ENCODE measurements at regions not wholly inside any gene's neighbourhood (a gene's known extent, or its start where the extent isn't known, plus 50 kb on each side); places are given as distances from the start of the nearest gene placed in this dataset.

DNA sequence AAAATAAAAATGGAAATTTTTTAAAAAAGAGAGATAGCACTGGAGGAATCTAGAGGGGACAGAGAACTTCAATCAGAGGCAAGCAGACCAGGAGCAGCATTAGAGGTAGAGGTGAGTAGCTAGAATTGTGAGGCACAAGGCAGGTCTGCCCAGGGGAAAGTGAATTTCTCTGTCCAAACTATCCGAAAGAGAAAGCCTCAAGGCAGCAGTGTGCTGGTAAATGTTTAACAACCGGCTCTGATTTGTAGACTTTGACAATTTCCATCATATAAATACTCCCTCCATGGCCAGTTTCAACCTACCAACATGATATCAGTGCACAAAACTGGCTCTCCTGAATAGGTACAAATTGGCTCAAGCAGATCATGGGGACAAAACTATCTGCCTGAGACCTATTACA lies 160.6 kb upstream of the EGLN3 start:
- 89% methylated on average over 2 of the region's 2 CpGs for WGBS
- no peak overlapping the region for H3K27ac ChIP-seq (ENCODE audit: low read length)
- intact Hi-C loops (cut with DNase I), result no loop called here
- H3K9me3 ChIP-seq (ENCODE audit: control insufficient read depth, low read length), result no peaks in the 10 kb centered on the region
- H3K4me1 ChIP-seq (ENCODE audit: control insufficient read depth, insufficient read depth, low read length), result no peaks in the 10 kb centered on the region
- no peak for DNase-seq
- H3K4me3 ChIP-seq (ENCODE audit: low read length), result no peak overlapping the region
- no peak for ATAC-seq
- no peaks in the 10 kb centered on the region for H3K27me3 ChIP-seq (ENCODE audit: control insufficient read depth, insufficient read depth)

DNA sequence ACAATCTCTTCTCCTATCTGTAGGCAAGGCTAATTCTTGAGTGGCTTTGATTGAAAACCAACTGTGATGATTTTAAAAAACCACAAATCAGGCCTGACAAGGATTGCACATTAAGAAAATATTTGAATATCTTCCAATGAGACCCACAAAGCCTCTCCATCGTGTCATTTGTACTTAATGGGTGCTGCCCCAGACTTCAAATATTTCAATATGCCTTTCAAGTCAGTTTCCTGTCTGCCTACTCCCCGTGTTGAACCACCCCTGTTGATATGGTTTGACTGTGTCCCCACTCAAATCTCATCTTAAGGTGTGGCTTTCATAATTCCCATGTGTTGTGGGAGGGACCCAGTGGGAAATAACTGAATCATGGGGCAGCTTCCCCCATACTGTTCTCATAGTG lies 159.7 kb upstream of the EGLN3 start:
- intact Hi-C loops (cut with DNase I), result no loop called here
- WGBS, result 58% methylated on average over 2 of the region's 2 CpGs
- ATAC-seq, result no peak
- no peak for DNase-seq
- H3K27ac ChIP-seq (ENCODE audit: low read length), result no peak overlapping the region
- H3K9me3 ChIP-seq (ENCODE audit: control insufficient read depth, low read length), result no peaks in the 10 kb centered on the region
- H3K4me1 ChIP-seq (ENCODE audit: control insufficient read depth, insufficient read depth, low read length), result no peaks in the 10 kb centered on the region
- H3K27me3 ChIP-seq (ENCODE audit: control insufficient read depth, insufficient read depth), result no peaks in the 10 kb centered on the region
- no peak overlapping the region for H3K4me3 ChIP-seq (ENCODE audit: low read length)

DNA sequence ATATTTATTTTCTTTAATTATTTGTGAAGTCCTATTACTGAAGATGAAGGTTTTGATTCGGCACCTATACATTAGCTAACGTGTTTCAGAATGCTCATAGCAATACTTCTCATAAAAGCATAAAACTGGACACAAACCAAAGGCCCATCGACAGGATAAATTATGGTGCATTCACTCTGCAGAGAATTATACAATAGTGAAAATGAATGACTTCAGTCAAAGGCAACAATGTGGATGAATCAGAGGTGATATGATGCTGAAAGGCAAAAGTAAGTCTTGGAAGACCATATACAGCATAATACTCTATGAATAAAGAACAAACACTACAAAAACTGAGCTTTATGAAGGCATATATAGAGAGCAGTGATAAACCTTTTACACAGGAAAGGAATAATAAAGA lies 156.6 kb upstream of the EGLN3 start:
- DNase-seq (no peak), ATAC-seq (no peak)
- Histone ChIP-seq H3K9me3 (ENCODE audit: control insufficient read depth, low read length) (no peaks in the 10 kb centered on the region), H3K27me3 (ENCODE audit: control insufficient read depth, insufficient read depth) (no peaks in the 10 kb centered on the region), H3K27ac (ENCODE audit: low read length) (no peak overlapping the region), H3K4me1 (ENCODE audit: control insufficient read depth, insufficient read depth, low read length) (no peaks in the 10 kb centered on the region), H3K4me3 (ENCODE audit: low read length) (no peak overlapping the region)
- intact Hi-C loops (cut with DNase I), result loop anchor here in 1 of 4 donors (10.0 kb wide), 1 partner anchor 117 kb away; no protein-coding TSS in a partner anchor
- WGBS, result 96% methylated on average over 3 of the region's 3 CpGs

DNA sequence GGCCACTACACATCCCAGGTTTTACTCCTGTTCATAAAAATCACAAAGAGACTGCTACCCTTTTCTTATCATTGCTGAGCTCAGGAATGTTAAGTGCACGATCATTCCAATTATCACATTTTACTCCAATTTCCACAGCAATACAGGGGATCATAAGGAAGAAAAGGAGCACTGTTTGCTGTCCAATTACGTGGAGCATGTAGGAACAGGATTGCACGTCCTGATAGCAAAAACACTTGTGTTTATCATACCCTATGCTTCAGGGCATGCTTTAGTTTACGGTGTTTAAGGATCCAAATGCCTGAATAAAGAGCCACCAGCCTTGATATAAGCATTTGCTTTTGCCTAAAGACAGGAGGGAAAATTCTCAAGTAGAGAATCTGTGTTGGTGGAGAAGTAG lies 155.4 kb upstream of the EGLN3 start:
- no peak for ATAC-seq
- Histone ChIP-seq H3K4me1 (ENCODE audit: control insufficient read depth, insufficient read depth, low read length) (no peaks in the 10 kb centered on the region), H3K27ac (ENCODE audit: low read length) (no peak overlapping the region), H3K9me3 (ENCODE audit: control insufficient read depth, low read length) (no peaks in the 10 kb centered on the region), H3K27me3 (ENCODE audit: control insufficient read depth, insufficient read depth) (no peaks in the 10 kb centered on the region), H3K4me3 (ENCODE audit: low read length) (no peak overlapping the region)
- no peak for DNase-seq
- 62% methylated on average over 4 of the region's 4 CpGs for WGBS
- intact Hi-C loops (cut with DNase I), result loop anchor here in 1 of 4 donors (10.0 kb wide), 1 partner anchor 118 kb away; no protein-coding TSS in a partner anchor

DNA sequence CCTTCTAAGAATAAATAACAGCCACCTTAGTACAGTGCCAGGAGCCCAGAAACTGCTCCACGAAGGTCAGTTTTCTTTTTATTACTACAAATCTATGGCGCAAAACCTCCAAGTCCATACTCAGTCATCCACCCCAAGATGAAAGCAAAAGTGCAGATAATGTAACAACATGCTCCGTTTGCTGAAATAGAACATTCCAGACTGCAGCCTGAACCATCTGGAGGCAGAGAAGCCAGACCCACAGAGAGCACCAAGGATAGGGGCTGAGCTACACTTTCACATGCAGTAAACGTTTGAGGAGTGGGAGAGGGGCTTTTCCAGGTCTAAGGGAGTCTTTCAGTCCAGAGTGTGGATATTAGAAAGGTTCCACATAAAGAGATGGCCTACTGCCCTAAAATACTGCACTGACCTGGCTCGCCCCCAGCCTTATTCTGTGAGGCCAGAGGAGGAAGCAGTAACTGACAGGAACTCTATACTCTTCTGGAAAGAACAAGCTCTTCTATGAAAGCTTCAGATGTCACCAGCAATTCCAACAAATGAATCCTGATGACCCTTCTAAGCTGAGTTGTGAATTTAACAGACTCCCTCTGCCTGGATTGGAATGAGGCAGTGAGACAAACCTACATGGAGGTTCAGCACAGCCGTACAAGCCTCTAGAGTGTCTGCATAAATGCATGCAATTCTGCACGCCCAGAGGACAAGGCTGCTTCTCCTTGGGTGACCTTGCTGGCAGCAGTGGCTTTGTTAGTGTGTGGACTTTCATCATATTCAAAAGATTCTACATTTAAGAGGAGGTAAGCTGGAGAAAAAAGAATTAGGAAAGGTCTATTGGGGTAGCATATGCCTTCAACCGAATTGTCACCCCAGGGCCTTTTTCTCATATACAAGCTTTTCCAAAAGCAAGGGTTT lies 153.9 kb upstream of the EGLN3 start:
- Histone ChIP-seq H3K9me3 (ENCODE audit: control insufficient read depth, low read length) (no peaks in the 10 kb centered on the region), H3K4me3 (ENCODE audit: low read length) (no peak overlapping the region), H3K27me3 (ENCODE audit: control insufficient read depth, insufficient read depth) (no peaks in the 10 kb centered on the region), H3K4me1 (ENCODE audit: control insufficient read depth, insufficient read depth, low read length) (no peaks in the 10 kb centered on the region), H3K27ac (ENCODE audit: low read length) (no peak overlapping the region)
- DNase-seq (no peak), ATAC-seq (peak in 1 of 2 donors; percentile 17)
- intact Hi-C loops (cut with DNase I), result loop anchor here in 1 of 4 donors (10.0 kb wide), 1 partner anchor 120 kb away; no protein-coding TSS in a partner anchor
- 63% methylated on average over 8 of the region's 8 CpGs for WGBS

DNA sequence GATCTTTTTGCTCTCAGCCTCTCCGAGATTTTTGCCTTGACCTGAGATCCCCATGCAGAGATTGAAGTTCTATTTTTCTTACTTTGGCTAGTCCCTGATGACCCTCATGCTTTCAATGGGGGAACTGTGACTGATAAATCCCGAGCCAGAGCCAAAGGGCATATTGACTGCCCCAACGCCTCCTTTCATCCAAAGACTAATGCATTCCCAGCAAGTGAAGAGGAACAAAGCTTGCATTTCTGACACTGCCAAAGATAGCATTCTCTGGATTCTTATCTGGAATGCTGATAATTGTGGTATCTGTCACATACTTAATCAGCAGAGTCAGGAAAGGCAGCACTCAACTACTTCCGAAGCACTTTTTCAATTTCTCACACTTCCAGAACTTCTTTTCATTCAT lies 152.3 kb upstream of the EGLN3 start:
- no peaks in the 10 kb centered on the region for H3K9me3 ChIP-seq (ENCODE audit: control insufficient read depth, low read length)
- H3K4me3 ChIP-seq (ENCODE audit: low read length), result no peak overlapping the region
- DNase-seq (no peak), ATAC-seq (no peak)
- no peaks in the 10 kb centered on the region for H3K27me3 ChIP-seq (ENCODE audit: control insufficient read depth, insufficient read depth)
- H3K27ac ChIP-seq (ENCODE audit: low read length), result no peak overlapping the region
- intact Hi-C loops (cut with DNase I), result loop anchor here in 1 of 4 donors (10.0 kb wide), 1 partner anchor 122 kb away; no protein-coding TSS in a partner anchor
- 49% methylated on average over 4 of the region's 4 CpGs for WGBS
- no peaks in the 10 kb centered on the region for H3K4me1 ChIP-seq (ENCODE audit: control insufficient read depth, insufficient read depth, low read length)

DNA sequence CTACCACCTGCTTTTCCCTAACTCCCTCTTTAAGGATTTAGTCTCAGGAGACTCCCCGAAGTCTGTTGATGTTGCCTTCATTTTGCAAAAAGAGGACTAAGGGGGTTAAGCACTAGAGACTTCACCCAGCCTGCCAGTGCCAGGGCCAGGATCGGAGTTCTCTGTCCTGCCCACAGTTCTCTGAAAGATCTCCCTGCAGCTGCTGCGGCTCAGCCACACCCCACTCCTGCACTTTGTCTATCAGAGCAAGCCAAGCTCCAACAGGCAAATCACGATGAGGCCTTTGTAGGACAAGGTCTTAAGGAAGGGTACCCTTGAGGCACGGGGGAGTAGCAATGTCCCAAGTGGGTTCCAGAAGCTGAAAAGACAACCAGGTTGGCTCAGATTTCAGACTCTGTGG lies 148.8 kb upstream of the EGLN3 start:
- Histone ChIP-seq H3K27me3 (ENCODE audit: control insufficient read depth, insufficient read depth) (no peaks in the 10 kb centered on the region), H3K4me3 (ENCODE audit: low read length) (no peak overlapping the region), H3K4me1 (ENCODE audit: control insufficient read depth, insufficient read depth, low read length) (no peaks in the 10 kb centered on the region), H3K9me3 (ENCODE audit: control insufficient read depth, low read length) (no peaks in the 10 kb centered on the region), H3K27ac (ENCODE audit: low read length) (no peak overlapping the region)
- DNase-seq (no peak), ATAC-seq (no peak)
- WGBS, result 67% methylated on average over 5 of the region's 5 CpGs
- intact Hi-C loops (cut with DNase I), result loop anchor here in 3 of 4 donors (5.0 to 10.0 kb wide), 4 partner anchors 125 to 257 kb away; no protein-coding TSS in a partner anchor

DNA sequence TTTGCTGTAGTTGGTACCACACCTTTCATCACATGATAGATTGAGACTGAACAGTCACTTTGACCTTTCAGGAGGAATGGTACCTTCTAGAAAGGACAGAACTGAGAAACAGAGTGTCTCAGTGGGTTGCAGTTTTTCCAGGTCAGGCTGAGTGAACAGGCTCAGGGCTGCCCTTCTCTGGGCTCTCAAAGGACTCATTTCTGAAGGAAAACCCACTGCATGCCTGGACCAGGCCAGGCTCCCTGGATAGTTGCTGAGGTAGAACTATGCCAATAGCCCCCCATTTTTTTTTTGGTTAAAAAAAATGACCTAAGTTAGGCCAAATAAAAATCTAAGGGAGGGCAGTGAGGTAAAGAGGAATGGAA lies 148.1 kb upstream of the EGLN3 start:
- Histone ChIP-seq H3K27me3 (ENCODE audit: control insufficient read depth, insufficient read depth) (no peaks in the 10 kb centered on the region), H3K27ac (ENCODE audit: low read length) (no peak overlapping the region), H3K9me3 (ENCODE audit: control insufficient read depth, low read length) (no peaks in the 10 kb centered on the region), H3K4me3 (ENCODE audit: low read length) (no peak overlapping the region), H3K4me1 (ENCODE audit: control insufficient read depth, insufficient read depth, low read length) (no peaks in the 10 kb centered on the region)
- DNase-seq (no peak), ATAC-seq (no peak)
- intact Hi-C loops (cut with DNase I), result loop anchor here in 3 of 4 donors (5.0 kb wide), 3 partner anchors 128 to 257 kb away; no protein-coding TSS in a partner anchor

DNA sequence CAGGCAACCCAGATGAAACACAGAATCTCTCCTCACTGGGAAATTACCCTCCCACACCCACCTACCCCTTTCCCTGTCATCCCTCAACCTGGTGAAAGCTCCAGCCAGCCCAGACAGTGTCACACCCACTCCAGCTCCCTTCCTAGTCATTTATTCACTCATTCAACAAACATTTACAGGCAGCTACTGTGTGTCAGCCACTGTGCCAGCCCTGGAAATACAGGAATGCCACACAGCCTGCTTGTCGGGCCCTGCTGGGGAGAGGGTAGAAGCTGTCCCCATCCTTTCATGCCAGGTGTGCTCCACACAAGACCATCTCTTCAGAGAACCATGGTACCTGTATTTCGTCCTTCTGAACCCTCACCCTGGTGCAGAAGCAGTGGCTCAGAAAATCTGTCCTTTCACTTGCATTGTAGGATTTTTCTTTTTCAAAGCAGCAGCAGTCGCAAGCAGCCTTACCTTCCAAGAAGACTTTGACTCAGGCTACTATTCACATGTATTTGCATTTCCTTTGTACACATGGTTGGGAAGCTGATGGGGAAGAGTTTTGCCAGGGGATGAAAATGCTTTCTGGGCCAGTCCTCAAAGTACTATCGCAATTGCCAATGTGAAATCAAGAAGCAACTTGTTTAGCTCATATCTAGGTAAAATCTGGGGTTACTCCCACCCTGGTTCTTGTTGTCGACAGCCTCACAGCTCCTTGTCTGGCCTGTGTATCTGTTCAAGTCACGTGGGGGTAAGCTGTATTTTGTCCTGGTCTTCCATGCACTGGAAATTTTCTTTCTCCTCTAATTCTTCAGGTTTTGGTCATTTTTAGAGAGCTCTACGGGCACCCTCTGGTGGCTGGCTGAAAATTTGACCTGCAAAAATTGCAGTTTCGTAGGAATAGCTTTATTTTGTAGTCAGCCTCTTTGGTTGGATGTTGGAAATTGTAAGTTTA lies 147.4 kb upstream of the EGLN3 start:
- H3K4me3 ChIP-seq (ENCODE audit: low read length), result no peak overlapping the region
- H3K27me3 ChIP-seq (ENCODE audit: control insufficient read depth, insufficient read depth), result no peaks in the 10 kb centered on the region
- intact Hi-C loops (cut with DNase I), result loop anchor here in 3 of 4 donors (5.0 kb wide), 3 partner anchors 129 to 256 kb away; no protein-coding TSS in a partner anchor
- H3K4me1 ChIP-seq (ENCODE audit: control insufficient read depth, insufficient read depth, low read length), result no peaks in the 10 kb centered on the region
- no peak overlapping the region for H3K27ac ChIP-seq (ENCODE audit: low read length)
- ATAC-seq (peak; percentile 40 to 57), DNase-seq (peak in 2 of 3 donors; percentile 62 to 63)
- H3K9me3 ChIP-seq (ENCODE audit: control insufficient read depth, low read length), result no peaks in the 10 kb centered on the region
- 51% methylated on average over 8 of the region's 8 CpGs for WGBS

DNA sequence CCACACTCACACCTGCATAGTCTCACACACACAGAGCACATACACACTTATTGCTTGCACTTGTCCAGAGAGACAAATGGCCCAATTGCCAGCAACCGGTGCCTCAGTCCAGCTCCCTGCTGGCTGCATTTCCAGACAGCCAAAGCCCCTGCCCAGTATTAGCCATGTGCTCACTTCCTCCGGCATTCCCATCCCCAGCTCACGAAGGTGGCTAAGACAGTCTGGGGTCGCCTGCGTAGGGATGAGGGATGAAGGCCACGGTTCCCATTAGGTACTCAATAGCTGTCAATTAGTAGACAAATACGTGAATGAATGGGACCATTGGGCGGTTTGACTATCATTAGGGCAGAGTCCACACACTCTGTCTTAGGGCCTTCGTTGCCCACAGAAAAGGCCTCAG lies 146.8 kb upstream of the EGLN3 start:
- Histone ChIP-seq H3K4me1 (ENCODE audit: control insufficient read depth, insufficient read depth, low read length) (no peaks in the 10 kb centered on the region), H3K27ac (ENCODE audit: low read length) (no peak overlapping the region), H3K27me3 (ENCODE audit: control insufficient read depth, insufficient read depth) (no peaks in the 10 kb centered on the region), H3K9me3 (ENCODE audit: control insufficient read depth, low read length) (no peaks in the 10 kb centered on the region), H3K4me3 (ENCODE audit: low read length) (no peak overlapping the region)
- DNase-seq (no peak), ATAC-seq (no peak)
- 90% methylated on average over 9 of the region's 9 CpGs for WGBS
- intact Hi-C loops (cut with DNase I), result loop anchor here in 3 of 4 donors (5.0 kb wide), 3 partner anchors 130 to 255 kb away; no protein-coding TSS in a partner anchor

DNA sequence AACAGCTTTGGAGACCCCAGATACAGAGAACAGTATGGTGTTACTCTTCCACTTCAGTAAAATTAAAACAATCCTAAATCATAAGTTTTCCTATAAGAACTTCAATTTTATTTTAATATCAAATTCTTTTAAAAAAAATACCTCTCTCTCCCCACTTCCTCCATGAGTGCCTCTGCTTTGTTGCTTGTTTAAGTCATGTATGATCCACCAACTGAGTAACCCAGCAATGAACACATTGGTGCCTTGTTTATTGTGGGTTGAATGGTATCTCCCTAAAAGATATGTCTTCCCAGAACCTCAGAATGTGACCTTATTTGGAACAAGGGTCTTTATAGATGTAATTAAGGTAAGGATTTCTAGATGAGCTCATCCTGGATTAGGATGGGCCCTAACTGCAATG lies 143.5 kb upstream of the EGLN3 start:
- no peaks in the 10 kb centered on the region for H3K27me3 ChIP-seq (ENCODE audit: control insufficient read depth, insufficient read depth)
- no peak for ATAC-seq
- intact Hi-C loops (cut with DNase I), result no loop called here
- no peak for DNase-seq
- H3K4me3 ChIP-seq (ENCODE audit: low read length), result no peak overlapping the region
- H3K4me1 ChIP-seq (ENCODE audit: control insufficient read depth, insufficient read depth, low read length), result no peaks in the 10 kb centered on the region
- H3K9me3 ChIP-seq (ENCODE audit: control insufficient read depth, low read length), result no peaks in the 10 kb centered on the region
- H3K27ac ChIP-seq (ENCODE audit: low read length), result no peak overlapping the region
